ENCODE measurements at regions not wholly inside any gene's neighbourhood (a gene's known extent, or its start where the extent isn't known, plus 50 kb on each side); places are given as distances from the start of the nearest gene placed in this dataset.
"Not testable (repeated sequence)": the region's sequence is repeated elsewhere in the genome, so short reads cannot be mapped to it uniquely, and the experiment has no call there.

GRCh38 chr10:118971187-118971586 lies 58.3 kb upstream of the NANOS1 start:
- no peak overlapping the region for H3K27ac ChIP-seq
- no peak for TF ChIP-seq CTCF (conservative IDR thresholded peaks at IDR 0.05)

- no peak for TF ChIP-seq CTCF (conservative IDR thresholded peaks at IDR 0.05)
- H3K27ac ChIP-seq = no peak overlapping the region
Observed at GRCh38 chr10:118971876-118972275, 57.6 kb upstream of the NANOS1 start.

GRCh38 chr10:118973744-118974143 lies 55.8 kb upstream of the NANOS1 start:
- TF ChIP-seq CTCF (conservative IDR thresholded peaks at IDR 0.05) = no peak
- H3K27ac ChIP-seq = no peak overlapping the region

- H3K27ac ChIP-seq = no peak overlapping the region
- TF ChIP-seq CTCF (conservative IDR thresholded peaks at IDR 0.05) = no peak
Observed at GRCh38 chr10:118974951-118975350, 54.6 kb upstream of the NANOS1 start.

GRCh38 chr10:118976219-118976618 lies 53.3 kb upstream of the NANOS1 start:
- not testable (repeated sequence) for H3K27ac ChIP-seq

- H3K27ac ChIP-seq = no peak overlapping the region
- TF ChIP-seq CTCF (conservative IDR thresholded peaks at IDR 0.05) = no peak
Observed at GRCh38 chr10:118977022-118977599, 52.4 kb upstream of the NANOS1 start.

GRCh38 chr10:118977835-118978234 lies 51.7 kb upstream of the NANOS1 start:
- H3K27ac ChIP-seq = no peak overlapping the region
- TF ChIP-seq CTCF (conservative IDR thresholded peaks at IDR 0.05) = no peak

GRCh38 chr10:118978316-118978997 lies 51.1 kb upstream of the NANOS1 start:
- TF ChIP-seq CTCF (conservative IDR thresholded peaks at IDR 0.05) = no peak
- no peak overlapping the region for H3K27ac ChIP-seq

All from VCaP (cell line).